OCI-LY1 (cell line): ENCODE measurements at regions not wholly inside any gene's neighbourhood (a gene's known extent, or its start where the extent isn't known, plus 50 kb on each side); places are given as distances from the start of the nearest gene placed in this dataset.

Source experiments
- CTCF ChIP-seq: fragments of 200-600 bp; sonication (generic), shearing (Covaris generic); IDR thresholded peaks from 2 replicates; pipeline ENCODE4 v1.5.1; 2017; ENCODE audit warnings: mild to moderate bottlenecking, antibody characterized with exemption, low read length, moderate library complexity, mixed read lengths
- EZH2 ChIP-seq: fragments of 200-600 bp; sonication (generic), shearing (Covaris generic); IDR thresholded peaks from 2 replicates; pipeline ENCODE4 v1.8.0; 2017; ENCODE audit warnings: borderline replicate concordance, mixed run types, mild to moderate bottlenecking, antibody characterized with exemption, low read length, moderate library complexity, mixed read lengths

GRCh38 chr14:99025418-99025817 lies 246.6 kb downstream of the BCL11B start:
- TF ChIP-seq CTCF (no peak), EZH2 (no peak)
